OCI-LY3 (cell line): ENCODE measurements at regions not wholly inside any gene's neighbourhood (a gene's known extent, or its start where the extent isn't known, plus 50 kb on each side); places are given as distances from the start of the nearest gene placed in this dataset.

Experiments
- CTCF ChIP-seq: fragments of 200-600, 300-600 bp; sonication (generic); IDR thresholded peaks from 2 replicates; pipeline ENCODE4 v1.5.1; 2014; ENCODE audit warnings: antibody characterized with exemption, low read length, low read depth
- EZH2phosphoT487 ChIP-seq: fragments of 200-600 bp; shearing (Covaris generic); IDR thresholded peaks from 2 replicates; pipeline ENCODE4 v1.6.1; 2018; ENCODE audit warnings: antibody characterized with exemption, mixed run types, low read depth

- TF ChIP-seq CTCF (no peak), EZH2phosphoT487 (no peak)
These were observed 126.7 kb downstream of the FOXD1 start for GRCh38 chr5:73321757-73322436.
